WTC11 (cell line): ENCODE measurements at regions not wholly inside any gene's neighbourhood (a gene's known extent, or its start where the extent isn't known, plus 50 kb on each side); places are given as distances from the start of the nearest gene placed in this dataset.

ENCODE experiments used
- ATAC-seq: fragments of 200-7000 bp; cut with Tn5 transposase; 2 replicates; pipeline ENCODE4 v1.10.0; 2021; ENCODE audit warnings: mild to moderate bottlenecking, moderate library complexity
- CTCF ChIA-PET: fragments of 300-600 bp; sonication (Branson Sonifier 250); formaldehyde crosslinking; loops from one replicate; lab custom pipeline; 2021; ENCODE audit warnings: antibody characterized with exemption; lab: Charles Lee
- POLR2A ChIA-PET: fragments of 350-600 bp; sonication (Branson Sonifier 250); formaldehyde crosslinking; loops from one replicate; lab custom pipeline; 2021; ENCODE audit warnings: antibody characterized with exemption; lab: Charles Lee
- DNase-seq: peaks from one replicate; pipeline ENCODE4 v3.0.0; 2021; ENCODE audit warnings: low spot score
- H3K27ac Mint-ChIP-seq: 2 replicates; pipeline ENCODE4 v1.8.0; 2021; ENCODE audit warnings: mixed read lengths
- H3K27me3 Mint-ChIP-seq: 2 replicates; pipeline ENCODE4 v1.8.0; 2021; ENCODE audit warnings: low read depth, mild to moderate bottlenecking, moderate library complexity, mixed read lengths
- H3K36me3 Mint-ChIP-seq: 2 replicates; pipeline ENCODE4 v1.8.0; 2021; ENCODE audit warnings: mixed read lengths
- H3K4me1 Mint-ChIP-seq: 2 replicates; pipeline ENCODE4 v1.8.0; 2022; ENCODE audit warnings: mixed read lengths
- H3K4me3 Mint-ChIP-seq: 2 replicates; pipeline ENCODE4 v1.8.0; 2021; ENCODE audit warnings: mild to moderate bottlenecking, moderate library complexity, mixed read lengths
- H3K9me3 Mint-ChIP-seq: 2 replicates; pipeline ENCODE4 v1.8.0; 2021; ENCODE audit warnings: mixed read lengths
- ESRRA ChIP-seq: sonication (generic); formaldehyde crosslinking; IDR thresholded peaks from 2 replicates; pipeline ENCODE4 v1.8.1; 2022; ENCODE audit warnings: mild to moderate bottlenecking, missing genetic modification reagents, borderline replicate concordance
- FOXK1 ChIP-seq: sonication (generic); formaldehyde crosslinking; IDR thresholded peaks from 2 replicates; pipeline ENCODE4 v1.8.0; 2022; ENCODE audit warnings: mild to moderate bottlenecking, moderate library complexity, missing genetic modification reagents
- HMGA2 ChIP-seq: fragments of 250-450 bp; sonication (Bioruptor Pico); IDR thresholded peaks from 2 replicates; pipeline ENCODE4 v1.4.0; 2021; ENCODE audit warnings: mild to moderate bottlenecking, moderate library complexity
- NFE2L1 ChIP-seq: sonication (generic); formaldehyde crosslinking; IDR thresholded peaks from 2 replicates; pipeline ENCODE4 v1.8.1; 2023; ENCODE audit warnings: missing genetic modification reagents
- NFYB ChIP-seq: sonication (generic); formaldehyde crosslinking; conservative IDR thresholded peaks from 2 replicates; pipeline ENCODE4 v1.8.0; 2022; ENCODE audit warnings: low read depth, missing genetic modification reagents
- NR2C2 ChIP-seq: sonication (generic); formaldehyde crosslinking; IDR thresholded peaks from 2 replicates; pipeline ENCODE4 v1.8.0; 2022; ENCODE audit warnings: mild to moderate bottlenecking, missing genetic modification reagents
- SMAD3 ChIP-seq: sonication (generic); formaldehyde crosslinking; IDR thresholded peaks from 2 replicates; pipeline ENCODE4 v1.8.0; 2022; ENCODE audit warnings: missing genetic modification reagents, mild to moderate bottlenecking, borderline replicate concordance
- ZBTB21 ChIP-seq: sonication (generic); formaldehyde crosslinking; IDR thresholded peaks from 2 replicates; pipeline ENCODE4 v1.8.1; 2023; ENCODE audit warnings: mild to moderate bottlenecking, missing genetic modification reagents, borderline replicate concordance
- ZNF121 ChIP-seq: sonication (generic); formaldehyde crosslinking; IDR thresholded peaks from 2 replicates; pipeline ENCODE4 v1.8.0; 2023; ENCODE audit warnings: missing genetic modification reagents
- ZNF263 ChIP-seq: sonication (generic); formaldehyde crosslinking; IDR thresholded peaks from 2 replicates; pipeline ENCODE4 v1.8.1; 2022; ENCODE audit warnings: low read depth, mild to moderate bottlenecking, moderate library complexity, missing genetic modification reagents
- ZNF423 ChIP-seq: fragments of 250-450 bp; sonication (Bioruptor Pico); IDR thresholded peaks from 2 replicates; pipeline ENCODE4 v2.1.2; 2022; ENCODE audit warnings: mild to moderate bottlenecking, moderate library complexity
- TF ChIP-seq, protein P1 (sequence below): sonication (generic); formaldehyde crosslinking; IDR thresholded peaks from 2 replicates; pipeline ENCODE4 v1.8.1; 2023; ENCODE audit warnings: mild to moderate bottlenecking, missing genetic modification reagents
- TF ChIP-seq, protein P2 (sequence below): sonication (generic); formaldehyde crosslinking; conservative IDR thresholded peaks from 2 replicates; pipeline ENCODE4 v1.8.1; 2023; ENCODE audit warnings: mild to moderate bottlenecking, low read depth, missing genetic modification reagents, moderate library complexity
- TF ChIP-seq, protein P3 (sequence below): fragments of 250-450 bp; sonication (Bioruptor Pico); IDR thresholded peaks from 2 replicates; pipeline ENCODE4 v1.9.0; 2021; ENCODE audit warnings: mild to moderate bottlenecking, borderline replicate concordance
- TF ChIP-seq, protein P4 (sequence below): sonication (generic); formaldehyde crosslinking; IDR thresholded peaks from 2 replicates; pipeline ENCODE4 v1.8.1; 2022; ENCODE audit warnings: mild to moderate bottlenecking, missing genetic modification reagents, moderate library complexity, borderline replicate concordance
- TF ChIP-seq, protein P5 (sequence below): fragments of 250-450 bp; sonication (Bioruptor Pico); IDR thresholded peaks from 2 replicates; pipeline ENCODE4 v1.9.0; 2021; ENCODE audit warnings: moderate library complexity, mild to moderate bottlenecking, inconsistent platforms, borderline replicate concordance
- TF ChIP-seq, protein P6 (sequence below): fragments of 250-450 bp; sonication (Bioruptor Pico); IDR thresholded peaks from 2 replicates; pipeline ENCODE4 v1.9.0; 2021; ENCODE audit warnings: mild to moderate bottlenecking
- TF ChIP-seq, protein P7 (sequence below): sonication (generic); formaldehyde crosslinking; IDR thresholded peaks from 2 replicates; pipeline ENCODE4 v1.8.0; 2022; ENCODE audit warnings: mild to moderate bottlenecking, missing genetic modification reagents

DNA sequence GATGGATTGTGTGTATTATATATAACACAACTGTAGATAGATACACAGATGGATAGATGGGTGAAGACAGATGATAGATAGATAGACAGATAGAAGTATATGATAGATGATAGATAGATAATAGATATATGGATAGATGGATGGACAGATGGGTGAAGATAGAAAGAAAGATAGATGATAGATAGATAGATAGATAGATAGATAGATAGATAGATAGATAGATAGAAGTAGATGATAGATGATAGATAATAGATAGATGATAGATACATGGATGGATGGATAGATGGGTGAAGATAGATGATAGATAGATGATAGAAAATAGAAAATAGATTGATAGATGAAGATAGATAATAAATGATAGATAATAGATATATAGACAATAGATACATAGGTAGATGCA is 83.3 kb downstream of the FOXF2 start (continued):
- TF ChIP-seq ESRRA (CRISPR knock-in tag) (no peak), ZNF423 (CRISPR knock-in tag) (no peak), ZBTB21 (no peak), HMGA2 (CRISPR knock-in tag) (no peak), SMAD3 (CRISPR knock-in tag) (no peak)
- TF ChIP-seq, protein P1, sequence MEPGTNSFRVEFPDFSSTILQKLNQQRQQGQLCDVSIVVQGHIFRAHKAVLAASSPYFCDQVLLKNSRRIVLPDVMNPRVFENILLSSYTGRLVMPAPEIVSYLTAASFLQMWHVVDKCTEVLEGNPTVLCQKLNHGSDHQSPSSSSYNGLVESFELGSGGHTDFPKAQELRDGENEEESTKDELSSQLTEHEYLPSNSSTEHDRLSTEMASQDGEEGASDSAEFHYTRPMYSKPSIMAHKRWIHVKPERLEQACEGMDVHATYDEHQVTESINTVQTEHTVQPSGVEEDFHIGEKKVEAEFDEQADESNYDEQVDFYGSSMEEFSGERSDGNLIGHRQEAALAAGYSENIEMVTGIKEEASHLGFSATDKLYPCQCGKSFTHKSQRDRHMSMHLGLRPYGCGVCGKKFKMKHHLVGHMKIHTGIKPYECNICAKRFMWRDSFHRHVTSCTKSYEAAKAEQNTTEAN (CRISPR knock-in tag): no peak

DNA sequence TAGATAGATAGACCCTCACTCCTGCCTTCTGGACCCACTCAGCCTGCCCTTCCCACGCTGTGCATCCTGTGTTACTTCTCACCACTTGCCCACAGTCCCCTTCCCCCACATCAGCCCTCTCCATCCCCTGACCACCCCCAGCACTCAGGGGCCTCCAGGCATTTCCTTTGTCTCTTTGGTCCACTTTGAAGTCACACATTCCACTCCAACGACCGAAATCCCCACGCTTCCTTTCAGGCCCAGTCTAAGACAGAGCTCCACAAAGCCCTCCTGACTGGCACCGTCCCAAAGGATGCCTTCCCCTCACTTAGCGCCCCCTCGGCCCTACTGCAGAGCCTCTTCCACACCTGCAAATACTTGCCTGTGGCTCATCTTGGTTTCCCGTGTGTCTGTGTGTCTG is 83.8 kb downstream of the FOXF2 start:
- CTCF ChIA-PET: interaction anchor here (1.6 kb wide), 1 partner anchor 79 kb away, joined by 5 read pairs; no protein-coding TSS in a partner anchor
- Mint-ChIP-seq H3K27ac (no peak overlapping the region), H3K27me3 (no peaks in the 10 kb centered on the region), H3K4me1 (peaks cover 19% of the 10 kb centered on the region), H3K36me3 (0 out of 2 replicates have a peak, but pooled peaks cover 2% of the 10 kb centered on the region), H3K9me3 (peaks cover 6% of the 10 kb centered on the region), H3K4me3 (no peak overlapping the region)
- POLR2A ChIA-PET: no interaction called here
- DNase-seq: no peak
- no peak for TF ChIP-seq ZNF263 (CRISPR knock-in tag)
- no peak for TF ChIP-seq ZNF423 (CRISPR knock-in tag)
- TF ChIP-seq, protein P2, sequence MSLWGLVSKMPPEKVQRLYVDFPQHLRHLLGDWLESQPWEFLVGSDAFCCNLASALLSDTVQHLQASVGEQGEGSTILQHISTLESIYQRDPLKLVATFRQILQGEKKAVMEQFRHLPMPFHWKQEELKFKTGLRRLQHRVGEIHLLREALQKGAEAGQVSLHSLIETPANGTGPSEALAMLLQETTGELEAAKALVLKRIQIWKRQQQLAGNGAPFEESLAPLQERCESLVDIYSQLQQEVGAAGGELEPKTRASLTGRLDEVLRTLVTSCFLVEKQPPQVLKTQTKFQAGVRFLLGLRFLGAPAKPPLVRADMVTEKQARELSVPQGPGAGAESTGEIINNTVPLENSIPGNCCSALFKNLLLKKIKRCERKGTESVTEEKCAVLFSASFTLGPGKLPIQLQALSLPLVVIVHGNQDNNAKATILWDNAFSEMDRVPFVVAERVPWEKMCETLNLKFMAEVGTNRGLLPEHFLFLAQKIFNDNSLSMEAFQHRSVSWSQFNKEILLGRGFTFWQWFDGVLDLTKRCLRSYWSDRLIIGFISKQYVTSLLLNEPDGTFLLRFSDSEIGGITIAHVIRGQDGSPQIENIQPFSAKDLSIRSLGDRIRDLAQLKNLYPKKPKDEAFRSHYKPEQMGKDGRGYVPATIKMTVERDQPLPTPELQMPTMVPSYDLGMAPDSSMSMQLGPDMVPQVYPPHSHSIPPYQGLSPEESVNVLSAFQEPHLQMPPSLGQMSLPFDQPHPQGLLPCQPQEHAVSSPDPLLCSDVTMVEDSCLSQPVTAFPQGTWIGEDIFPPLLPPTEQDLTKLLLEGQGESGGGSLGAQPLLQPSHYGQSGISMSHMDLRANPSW (CRISPR knock-in tag): no peak
- TF ChIP-seq, protein P3, sequence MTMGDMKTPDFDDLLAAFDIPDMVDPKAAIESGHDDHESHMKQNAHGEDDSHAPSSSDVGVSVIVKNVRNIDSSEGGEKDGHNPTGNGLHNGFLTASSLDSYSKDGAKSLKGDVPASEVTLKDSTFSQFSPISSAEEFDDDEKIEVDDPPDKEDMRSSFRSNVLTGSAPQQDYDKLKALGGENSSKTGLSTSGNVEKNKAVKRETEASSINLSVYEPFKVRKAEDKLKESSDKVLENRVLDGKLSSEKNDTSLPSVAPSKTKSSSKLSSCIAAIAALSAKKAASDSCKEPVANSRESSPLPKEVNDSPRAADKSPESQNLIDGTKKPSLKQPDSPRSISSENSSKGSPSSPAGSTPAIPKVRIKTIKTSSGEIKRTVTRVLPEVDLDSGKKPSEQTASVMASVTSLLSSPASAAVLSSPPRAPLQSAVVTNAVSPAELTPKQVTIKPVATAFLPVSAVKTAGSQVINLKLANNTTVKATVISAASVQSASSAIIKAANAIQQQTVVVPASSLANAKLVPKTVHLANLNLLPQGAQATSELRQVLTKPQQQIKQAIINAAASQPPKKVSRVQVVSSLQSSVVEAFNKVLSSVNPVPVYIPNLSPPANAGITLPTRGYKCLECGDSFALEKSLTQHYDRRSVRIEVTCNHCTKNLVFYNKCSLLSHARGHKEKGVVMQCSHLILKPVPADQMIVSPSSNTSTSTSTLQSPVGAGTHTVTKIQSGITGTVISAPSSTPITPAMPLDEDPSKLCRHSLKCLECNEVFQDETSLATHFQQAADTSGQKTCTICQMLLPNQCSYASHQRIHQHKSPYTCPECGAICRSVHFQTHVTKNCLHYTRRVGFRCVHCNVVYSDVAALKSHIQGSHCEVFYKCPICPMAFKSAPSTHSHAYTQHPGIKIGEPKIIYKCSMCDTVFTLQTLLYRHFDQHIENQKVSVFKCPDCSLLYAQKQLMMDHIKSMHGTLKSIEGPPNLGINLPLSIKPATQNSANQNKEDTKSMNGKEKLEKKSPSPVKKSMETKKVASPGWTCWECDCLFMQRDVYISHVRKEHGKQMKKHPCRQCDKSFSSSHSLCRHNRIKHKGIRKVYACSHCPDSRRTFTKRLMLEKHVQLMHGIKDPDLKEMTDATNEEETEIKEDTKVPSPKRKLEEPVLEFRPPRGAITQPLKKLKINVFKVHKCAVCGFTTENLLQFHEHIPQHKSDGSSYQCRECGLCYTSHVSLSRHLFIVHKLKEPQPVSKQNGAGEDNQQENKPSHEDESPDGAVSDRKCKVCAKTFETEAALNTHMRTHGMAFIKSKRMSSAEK (CRISPR knock-in tag): no peak
- TF ChIP-seq, protein P4, sequence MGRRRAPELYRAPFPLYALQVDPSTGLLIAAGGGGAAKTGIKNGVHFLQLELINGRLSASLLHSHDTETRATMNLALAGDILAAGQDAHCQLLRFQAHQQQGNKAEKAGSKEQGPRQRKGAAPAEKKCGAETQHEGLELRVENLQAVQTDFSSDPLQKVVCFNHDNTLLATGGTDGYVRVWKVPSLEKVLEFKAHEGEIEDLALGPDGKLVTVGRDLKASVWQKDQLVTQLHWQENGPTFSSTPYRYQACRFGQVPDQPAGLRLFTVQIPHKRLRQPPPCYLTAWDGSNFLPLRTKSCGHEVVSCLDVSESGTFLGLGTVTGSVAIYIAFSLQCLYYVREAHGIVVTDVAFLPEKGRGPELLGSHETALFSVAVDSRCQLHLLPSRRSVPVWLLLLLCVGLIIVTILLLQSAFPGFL (CRISPR knock-in tag): no peak
- no peak for TF ChIP-seq ZNF121 (CRISPR knock-in tag)
- no peak for TF ChIP-seq NR2C2
- TF ChIP-seq ZBTB21: no peak
- TF ChIP-seq NFYB (CRISPR knock-in tag): no peak
- TF ChIP-seq NFE2L1 (CRISPR knock-in tag): no peak
- TF ChIP-seq, protein P5, sequence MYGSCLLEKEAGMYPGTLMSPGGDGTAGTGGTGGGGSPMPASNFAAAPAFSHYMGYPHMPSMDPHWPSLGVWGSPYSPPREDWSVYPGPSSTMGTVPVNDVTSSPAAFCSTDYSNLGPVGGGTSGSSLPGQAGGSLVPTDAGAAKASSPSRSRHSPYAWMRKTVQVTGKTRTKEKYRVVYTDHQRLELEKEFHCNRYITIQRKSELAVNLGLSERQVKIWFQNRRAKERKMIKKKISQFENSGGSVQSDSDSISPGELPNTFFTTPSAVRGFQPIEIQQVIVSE (CRISPR knock-in tag): no peak
- TF ChIP-seq, protein P6, sequence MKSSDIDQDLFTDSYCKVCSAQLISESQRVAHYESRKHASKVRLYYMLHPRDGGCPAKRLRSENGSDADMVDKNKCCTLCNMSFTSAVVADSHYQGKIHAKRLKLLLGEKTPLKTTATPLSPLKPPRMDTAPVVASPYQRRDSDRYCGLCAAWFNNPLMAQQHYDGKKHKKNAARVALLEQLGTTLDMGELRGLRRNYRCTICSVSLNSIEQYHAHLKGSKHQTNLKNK: no peak
- TF ChIP-seq, protein P7, sequence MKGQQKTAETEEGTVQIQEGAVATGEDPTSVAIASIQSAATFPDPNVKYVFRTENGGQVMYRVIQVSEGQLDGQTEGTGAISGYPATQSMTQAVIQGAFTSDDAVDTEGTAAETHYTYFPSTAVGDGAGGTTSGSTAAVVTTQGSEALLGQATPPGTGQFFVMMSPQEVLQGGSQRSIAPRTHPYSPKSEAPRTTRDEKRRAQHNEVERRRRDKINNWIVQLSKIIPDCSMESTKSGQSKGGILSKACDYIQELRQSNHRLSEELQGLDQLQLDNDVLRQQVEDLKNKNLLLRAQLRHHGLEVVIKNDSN (CRISPR knock-in tag): no peak
- no peak for TF ChIP-seq FOXK1
- ATAC-seq: peak; percentile 28
